ENCODE measurements at regions not wholly inside any gene's neighbourhood (a gene's known extent, or its start where the extent isn't known, plus 50 kb on each side); places are given as distances from the start of the nearest gene placed in this dataset.

DNA sequence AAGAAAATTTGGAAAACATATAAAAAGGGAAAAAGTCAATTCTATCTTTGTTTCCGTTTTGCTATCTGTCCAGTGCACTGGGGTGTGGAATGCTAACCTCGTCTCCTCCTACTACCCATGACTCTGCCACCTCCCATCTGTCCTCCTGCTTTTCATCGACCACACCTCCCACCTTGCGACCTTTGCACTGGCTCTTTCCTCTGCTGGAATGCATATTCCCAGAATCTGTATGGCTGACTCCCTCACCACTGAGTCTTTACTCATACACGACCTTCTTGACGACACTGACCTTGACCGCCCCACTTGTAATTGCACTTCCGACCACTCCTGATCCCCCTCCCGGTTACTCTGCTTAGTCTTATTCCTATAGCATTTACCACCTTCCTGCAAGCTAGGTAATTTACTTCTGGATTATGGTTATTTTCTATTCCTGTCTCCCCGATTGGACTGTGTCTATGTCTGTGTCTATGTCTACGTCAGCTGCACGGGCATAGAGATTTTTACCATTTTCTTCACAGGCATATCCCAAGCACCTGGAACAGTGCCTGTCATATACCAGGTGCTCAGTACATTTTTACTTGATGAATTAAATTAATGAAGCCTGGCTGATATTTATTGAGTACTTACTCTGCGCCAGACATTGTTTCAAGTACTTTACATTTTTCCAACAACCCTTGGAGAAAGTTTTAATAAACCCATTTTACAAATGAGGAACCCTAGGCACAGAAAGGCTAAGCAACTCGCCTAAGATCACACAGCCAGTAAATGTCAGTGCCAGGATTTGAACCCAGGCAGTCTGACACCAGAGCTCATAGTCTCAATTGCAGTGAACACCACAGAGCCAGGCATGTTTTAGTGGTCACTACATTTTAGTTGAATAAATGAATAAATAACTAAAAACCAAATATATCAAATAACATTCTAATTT is 54.0 kb upstream of the SLC22A11 start:
- no peak for DNase-seq (ENCODE audit: low spot score)

GRCh38 chr11:64502634-64503033 is 53.1 kb upstream of the SLC22A11 start:
- no peak for DNase-seq (ENCODE audit: low spot score)

DNA sequence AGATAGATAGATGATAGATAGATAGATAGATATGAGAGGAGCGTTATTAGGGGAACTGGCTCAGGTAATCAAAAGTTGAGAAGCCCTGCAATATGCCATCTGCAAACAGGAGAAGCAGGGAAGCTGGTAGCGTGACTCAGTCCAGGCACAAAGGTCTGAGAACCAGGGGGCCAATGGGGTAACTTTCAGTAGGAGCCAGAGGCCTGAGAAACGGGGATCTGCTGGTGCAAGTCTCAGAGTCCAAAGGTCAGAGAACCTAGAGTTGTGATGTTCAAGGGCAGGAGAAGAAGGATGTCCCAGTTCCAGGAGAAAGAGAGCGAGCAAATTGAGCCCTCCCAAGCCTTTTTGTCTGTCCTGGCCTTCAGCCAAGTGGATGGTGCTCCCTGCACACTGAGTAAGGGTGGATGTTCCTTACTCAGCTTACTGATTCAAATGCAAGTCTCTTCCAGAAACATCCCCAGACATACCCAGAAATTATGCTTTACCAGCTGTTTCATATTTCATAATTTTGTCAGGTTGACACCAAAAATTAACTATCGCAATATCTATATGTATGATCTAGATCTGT is 52.5 kb upstream of the SLC22A11 start:
- DNase-seq (ENCODE audit: low spot score) = no peak

- DNase-seq (ENCODE audit: low spot score) = no peak
Observed at GRCh38 chr11:64504999-64505398, 50.7 kb upstream of the SLC22A11 start.
